ENCODE measurements at regions not wholly inside any gene's neighbourhood (a gene's known extent, or its start where the extent isn't known, plus 50 kb on each side); places are given as distances from the start of the nearest gene placed in this dataset.

GRCh38 chr10:10222304-10222841, 795.3 kb upstream of the CELF2 start:
- TF ChIP-seq CTCF (IDR thresholded peaks at IDR 0.05; ENCODE audit: extremely low read depth, missing control alignments), result no peak
- no peak for DNase-seq (ENCODE audit: low spot score)

GRCh38 chr10:10223131-10223530, 794.5 kb upstream of the CELF2 start:
- no peak for TF ChIP-seq CTCF (IDR thresholded peaks at IDR 0.05; ENCODE audit: extremely low read depth, missing control alignments)
- DNase-seq (ENCODE audit: low spot score), result no peak

GRCh38 chr10:10225136-10225676, 792.5 kb upstream of the CELF2 start:
- TF ChIP-seq CTCF (IDR thresholded peaks at IDR 0.05; ENCODE audit: extremely low read depth, missing control alignments), result no peak
- DNase-seq (ENCODE audit: low spot score), result no peak

- TF ChIP-seq CTCF (IDR thresholded peaks at IDR 0.05; ENCODE audit: extremely low read depth, missing control alignments), result no peak
- DNase-seq (ENCODE audit: low spot score), result no peak
Observed at GRCh38 chr10:10233229-10233628, 784.4 kb upstream of the CELF2 start.

- DNase-seq (ENCODE audit: low spot score), result no peak
- no peak for TF ChIP-seq CTCF (IDR thresholded peaks at IDR 0.05; ENCODE audit: extremely low read depth, missing control alignments)
Observed at GRCh38 chr10:10235003-10235402, 782.7 kb upstream of the CELF2 start.

- no peak for DNase-seq (ENCODE audit: low spot score)
- no peak for TF ChIP-seq CTCF (IDR thresholded peaks at IDR 0.05; ENCODE audit: extremely low read depth, missing control alignments)
Observed at GRCh38 chr10:10247585-10247984, 770.1 kb upstream of the CELF2 start.

- DNase-seq (ENCODE audit: low spot score), result no peak
- no peak for TF ChIP-seq CTCF (IDR thresholded peaks at IDR 0.05; ENCODE audit: extremely low read depth, missing control alignments)
Observed at GRCh38 chr10:10256860-10257259, 760.8 kb upstream of the CELF2 start.

Measured in GM20000 (cell line).